Tibial artery (tissue), 4 donors: ENCODE measurements at regions not wholly inside any gene's neighbourhood (a gene's known extent, or its start where the extent isn't known, plus 50 kb on each side); places are given as distances from the start of the nearest gene placed in this dataset.
"Not testable (repeated sequence)": the region's sequence is repeated elsewhere in the genome, so short reads cannot be mapped to it uniquely, and the experiment has no call there.

ENCODE experiments used
- DNase-seq, 2 donors: peaks; one replicate each; pipeline ENCODE4 v3.0.0-alpha.2; 2019
- H3K27ac ChIP-seq, 2 donors: fragments of 200-600 bp; sonication (generic) in 1 of 2; 1 replicate in 1 of 2; 2 replicates in 1 of 2; pipeline ENCODE4 v1.5.1; 2018 to 2019; ENCODE audit warnings: mild to moderate bottlenecking in 1 of 2
- H3K27me3 ChIP-seq, 2 donors: fragments of 200-600 bp; sonication (generic) in 1 of 2; one replicate each; pipeline versions ENCODE4 v1.5.1 to v1.6.0; 2016 to 2019
- H3K36me3 ChIP-seq, 3 donors: fragments of 200-600 bp; sonication (generic) in 2 of 3; one replicate each; pipeline ENCODE4 v1.5.1; 2016 to 2019; ENCODE audit warnings: mild to moderate bottlenecking in 2 of 3
- H3K4me1 ChIP-seq, 4 donors: fragments of 200-600 bp; sonication (generic) in 2 of 4; 1 replicate in 3 of 4; 2 replicates in 1 of 4; pipeline ENCODE4 v1.5.1; 2016 to 2019
- H3K4me3 ChIP-seq, 2 donors: fragments of 200-600 bp; sonication (generic) in 1 of 2; 1 replicate in 1 of 2; 2 replicates in 1 of 2; pipeline ENCODE4 v1.5.1; 2018 to 2019; ENCODE audit warnings: mild to moderate bottlenecking in 2 of 2
- H3K9me3 ChIP-seq, 3 donors: fragments of 200-600 bp; sonication (generic) in 1 of 3; one replicate each; pipeline ENCODE4 v1.5.1; 2016 to 2019
- intact Hi-C: fragments of 100-400 bp; cut with DNase I; formaldehyde crosslinking; loops from one replicate; pipeline ENCODE4 v1.15.0; 2023; ENCODE audit warnings: low total_unique reads
- TF ChIP-seq, protein P1 (sequence below), 2 experiments: fragments of 200-600 bp in 1 of 2; fragments of 450-650 bp in 1 of 2; IDR thresholded peaks; one replicate each; pipeline ENCODE4 v1.5.1; 2017 to 2019; ENCODE audit warnings: antibody characterized with exemption in 2 of 2, mild to moderate bottlenecking in 1 of 2, moderate library complexity in 1 of 2

DNA sequence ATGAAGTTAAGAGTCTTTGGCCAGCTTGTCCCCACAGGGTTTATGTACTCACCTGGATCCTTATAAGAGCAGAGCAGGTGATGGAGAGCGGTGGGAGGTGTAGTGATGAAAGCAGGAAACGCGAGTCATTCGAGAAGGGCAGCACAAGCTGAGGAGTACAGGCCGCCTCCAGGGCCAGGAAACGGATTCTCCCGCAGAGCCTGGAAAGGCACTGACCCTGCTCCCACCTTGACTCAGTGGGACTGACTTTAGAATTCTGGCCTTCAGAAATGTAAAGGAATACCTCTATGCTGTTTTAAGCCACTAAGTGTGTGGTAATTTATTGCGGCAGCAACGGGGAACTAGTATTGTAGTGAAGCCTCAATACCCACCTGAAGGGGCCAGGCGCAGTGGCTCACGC, 137.7 kb upstream of the KCTD7 start:
- intact Hi-C loops, result loop anchor here (10.0 kb wide), 1 partner anchor 134 kb away; the partner anchor contains the start of gene KCTD7
- DNase-seq, result not testable (repeated sequence)

DNA sequence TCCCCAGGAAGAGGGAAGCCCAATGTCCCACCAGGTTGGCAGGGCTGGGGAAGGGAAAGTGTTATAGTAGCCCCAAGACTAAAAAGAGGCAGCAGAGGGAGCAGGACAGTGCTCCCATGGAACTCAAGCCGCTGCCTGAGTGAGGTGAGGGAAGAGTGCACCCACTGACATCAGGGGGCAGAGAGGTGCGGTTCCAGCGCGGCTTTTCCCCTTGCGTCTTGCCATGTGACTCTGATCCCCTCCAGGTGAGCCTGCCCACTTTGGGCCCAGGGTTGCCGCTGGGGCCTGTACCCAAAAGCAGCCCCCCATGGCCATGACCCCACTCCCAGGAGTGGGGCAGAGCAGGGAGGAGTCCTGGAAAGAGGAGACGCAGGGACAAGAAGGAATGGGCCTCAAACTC, 136.3 kb upstream of the KCTD7 start:
- not testable (repeated sequence) for DNase-seq, H3K9me3 ChIP-seq, H3K36me3 ChIP-seq, H3K27me3 ChIP-seq
- peak overlapping the region; percentile 94 to 95 for H3K27ac ChIP-seq
- peak overlapping the region; percentile 79 to 92 for H3K4me3 ChIP-seq
- intact Hi-C loops, result loop anchor here (10.0 kb wide), 1 partner anchor 132 kb away; the partner anchor contains the start of gene KCTD7
- peaks cover 0 to 19% (median 12%) of the 10 kb centered on the region in 4 donors for H3K4me1 ChIP-seq

More for the DNA sequence above, 137.7 kb upstream of the KCTD7 start:
- not testable (repeated sequence) for H3K36me3 ChIP-seq, H3K4me3 ChIP-seq, H3K27ac ChIP-seq, H3K9me3 ChIP-seq, H3K27me3 ChIP-seq
- H3K4me1 ChIP-seq, result peaks cover 0 to 19% (median 12%) of the 10 kb centered on the region in 4 donors

DNA sequence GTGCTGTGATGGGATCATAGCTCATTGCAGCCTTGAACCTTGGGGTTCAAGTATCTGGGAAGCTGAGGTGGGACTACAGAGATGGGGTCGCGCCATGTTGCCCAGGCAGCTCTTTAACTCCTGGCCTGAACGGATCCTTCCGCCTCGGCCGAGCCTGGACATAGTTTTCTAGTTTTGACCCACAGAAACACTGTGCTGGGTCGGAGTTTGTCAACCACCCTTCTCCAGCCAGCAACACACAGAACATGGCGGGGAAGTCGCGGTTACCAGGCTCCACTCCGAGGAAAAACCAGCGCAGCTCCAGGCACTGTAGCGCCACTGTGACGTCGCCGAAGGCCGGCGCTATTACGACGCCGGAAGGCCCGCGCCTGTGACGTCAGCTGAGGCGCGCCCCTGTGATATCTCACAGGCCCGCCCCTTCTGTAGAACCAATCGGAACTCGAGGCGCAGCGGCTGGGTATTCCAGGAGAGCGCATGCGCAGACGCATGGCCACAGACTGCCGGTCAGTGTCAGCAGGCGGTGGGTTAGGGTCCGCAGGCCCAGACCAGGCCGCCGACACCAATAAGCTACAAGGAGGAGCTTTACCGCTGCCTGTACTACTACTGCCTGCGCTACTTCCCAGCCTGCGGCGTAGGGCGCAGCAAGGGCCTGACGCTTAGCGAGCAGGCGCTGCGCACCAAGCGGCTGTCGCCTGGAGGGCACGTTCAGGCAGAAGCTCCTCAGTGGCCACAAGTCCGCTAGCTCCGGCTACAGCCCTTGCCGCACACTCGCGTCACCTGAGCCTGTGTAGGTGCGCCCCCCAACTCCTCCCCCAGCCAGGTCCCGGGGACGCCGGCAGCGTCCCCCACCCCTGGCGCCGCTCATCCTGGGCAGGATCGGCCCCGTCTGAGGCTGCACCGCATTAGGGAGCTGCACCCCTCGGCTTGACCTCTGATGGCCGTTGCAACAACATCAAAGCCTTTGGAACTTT, 135.2 kb upstream of the KCTD7 start:
- peak overlapping the region; percentile 94 to 95 for H3K27ac ChIP-seq
- DNase-seq, result peak; percentile 98 to 99
- TF ChIP-seq, protein P1, sequence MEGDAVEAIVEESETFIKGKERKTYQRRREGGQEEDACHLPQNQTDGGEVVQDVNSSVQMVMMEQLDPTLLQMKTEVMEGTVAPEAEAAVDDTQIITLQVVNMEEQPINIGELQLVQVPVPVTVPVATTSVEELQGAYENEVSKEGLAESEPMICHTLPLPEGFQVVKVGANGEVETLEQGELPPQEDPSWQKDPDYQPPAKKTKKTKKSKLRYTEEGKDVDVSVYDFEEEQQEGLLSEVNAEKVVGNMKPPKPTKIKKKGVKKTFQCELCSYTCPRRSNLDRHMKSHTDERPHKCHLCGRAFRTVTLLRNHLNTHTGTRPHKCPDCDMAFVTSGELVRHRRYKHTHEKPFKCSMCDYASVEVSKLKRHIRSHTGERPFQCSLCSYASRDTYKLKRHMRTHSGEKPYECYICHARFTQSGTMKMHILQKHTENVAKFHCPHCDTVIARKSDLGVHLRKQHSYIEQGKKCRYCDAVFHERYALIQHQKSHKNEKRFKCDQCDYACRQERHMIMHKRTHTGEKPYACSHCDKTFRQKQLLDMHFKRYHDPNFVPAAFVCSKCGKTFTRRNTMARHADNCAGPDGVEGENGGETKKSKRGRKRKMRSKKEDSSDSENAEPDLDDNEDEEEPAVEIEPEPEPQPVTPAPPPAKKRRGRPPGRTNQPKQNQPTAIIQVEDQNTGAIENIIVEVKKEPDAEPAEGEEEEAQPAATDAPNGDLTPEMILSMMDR (IDR thresholded peaks at IDR 0.05), result peak; percentile 26 to 35
- no peaks in the 10 kb centered on the region for H3K27me3 ChIP-seq
- intact Hi-C loops, result loop anchor here (10.0 kb wide), 1 partner anchor 131 kb away; the partner anchor contains the start of gene KCTD7
- no peaks in the 10 kb centered on the region for H3K9me3 ChIP-seq
- no peaks in the 10 kb centered on the region for H3K36me3 ChIP-seq
- H3K4me1 ChIP-seq, result peaks cover 0 to 19% (median 12%) of the 10 kb centered on the region in 4 donors
- peak overlapping the region; percentile 79 to 92 for H3K4me3 ChIP-seq

DNA sequence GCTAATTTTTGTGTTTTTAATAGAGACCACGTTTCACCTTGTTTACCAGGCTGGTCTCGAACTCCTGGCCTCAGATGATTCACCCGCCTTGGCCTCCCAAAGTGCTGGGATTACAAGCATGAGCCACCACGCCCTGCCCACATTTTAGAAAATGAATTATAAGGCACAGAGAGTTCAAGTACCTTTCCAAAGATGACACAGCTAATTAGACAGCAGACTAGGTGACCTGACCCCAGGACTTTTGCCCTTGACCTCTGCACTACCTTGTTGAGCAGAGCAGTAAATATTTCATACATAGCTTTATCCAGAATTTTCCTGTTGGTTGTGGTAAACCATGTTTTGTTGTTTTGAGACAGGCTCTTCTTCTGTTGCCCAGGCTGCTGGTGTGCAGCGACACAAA, 131.3 kb upstream of the KCTD7 start:
- Histone ChIP-seq H3K36me3 (no peaks in the 10 kb centered on the region), H3K4me3 (no peak overlapping the region), H3K27ac (no peak overlapping the region), H3K9me3 (no peaks in the 10 kb centered on the region), H3K4me1 (peaks cover 0 to 15% (median 11%) of the 10 kb centered on the region in 4 donors), H3K27me3 (no peaks in the 10 kb centered on the region)
- TF ChIP-seq, protein P1 (IDR thresholded peaks at IDR 0.05), result no peak
- intact Hi-C loops, result loop anchor here (10.0 kb wide), 1 partner anchor 127 kb away; the partner anchor contains the start of gene KCTD7
- DNase-seq, result no peak

DNA sequence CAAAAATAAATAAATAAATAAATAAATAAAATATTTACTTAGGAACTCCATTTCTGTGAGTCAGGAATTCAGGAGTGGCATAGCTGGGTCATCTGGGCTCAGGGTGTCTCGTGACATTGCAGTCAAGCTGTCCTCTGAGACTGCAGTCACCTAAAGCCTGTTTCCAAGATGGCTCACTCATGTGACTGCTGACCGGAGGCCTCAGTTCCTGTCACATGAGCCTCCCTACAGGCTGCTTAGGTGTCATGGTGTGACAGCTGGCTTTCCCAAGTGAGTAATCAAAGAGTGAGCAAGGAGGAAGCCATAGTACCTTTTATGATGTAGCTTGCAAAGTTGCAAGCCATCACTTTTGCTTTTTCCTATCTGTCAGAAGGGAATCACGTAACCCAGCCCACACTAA, 128.6 kb upstream of the KCTD7 start:
- no peaks in the 10 kb centered on the region for H3K4me1 ChIP-seq
- no peak overlapping the region for H3K4me3 ChIP-seq
- no peaks in the 10 kb centered on the region for H3K36me3 ChIP-seq
- no peak overlapping the region for H3K27ac ChIP-seq
- DNase-seq, result no peak
- H3K27me3 ChIP-seq, result peaks cover 0 to 1% of the 10 kb centered on the region in 2 donors
- intact Hi-C loops, result no loop called here
- H3K9me3 ChIP-seq, result no peaks in the 10 kb centered on the region
- TF ChIP-seq, protein P1 (IDR thresholded peaks at IDR 0.05), result no peak

DNA sequence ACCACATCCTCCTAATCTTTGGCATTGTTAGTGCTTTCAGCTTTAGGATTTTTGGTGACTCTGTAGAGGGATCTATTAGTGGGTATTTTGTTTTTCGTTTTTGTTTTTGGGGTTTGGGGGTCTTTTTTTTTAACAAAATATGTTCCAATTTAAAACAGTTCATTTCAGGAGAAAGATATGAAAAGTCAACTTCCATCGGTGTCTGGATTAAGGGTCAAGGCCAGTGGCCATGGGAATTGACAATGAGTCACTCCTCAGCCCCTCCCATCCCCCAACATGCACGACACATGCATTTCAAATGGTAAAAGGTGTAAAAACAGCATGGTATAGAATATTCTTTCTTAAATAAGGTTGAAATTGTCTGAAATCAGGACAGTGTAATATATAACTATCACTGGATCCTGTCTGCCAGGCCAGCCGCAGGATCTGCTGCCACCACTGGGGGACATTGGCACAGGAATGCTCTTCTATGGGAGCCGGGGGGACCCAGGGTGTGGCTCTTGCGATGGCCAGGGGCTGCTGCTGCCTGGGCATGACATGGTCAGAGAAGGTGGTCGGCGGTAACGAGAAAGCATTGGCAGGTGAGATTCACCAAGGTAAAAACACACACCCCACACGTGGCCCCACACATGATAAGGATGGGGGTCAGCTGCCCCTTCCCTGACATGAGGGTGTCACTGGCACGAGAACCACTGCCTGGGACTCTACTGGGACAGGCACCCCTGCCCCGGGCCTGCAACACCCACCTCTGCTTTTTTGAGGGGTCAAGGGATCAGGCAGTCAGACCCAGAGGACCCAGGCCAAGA, 126.2 kb upstream of the KCTD7 start:
- Histone ChIP-seq H3K9me3 (no peaks in the 10 kb centered on the region), H3K4me1 (peaks cover 0 to 9% (median 5%) of the 10 kb centered on the region in 4 donors), H3K27me3 (peaks cover 0 to 22% of the 10 kb centered on the region in 2 donors), H3K36me3 (no peaks in the 10 kb centered on the region), H3K4me3 (no peak overlapping the region), H3K27ac (no peak overlapping the region)
- intact Hi-C loops, result no loop called here
- DNase-seq, result peak in 1 of 2 donors; percentile 53
- TF ChIP-seq, protein P1 (IDR thresholded peaks at IDR 0.05), result no peak
